ENCODE measurements at regions not wholly inside any gene's neighbourhood (a gene's known extent, or its start where the extent isn't known, plus 50 kb on each side); places are given as distances from the start of the nearest gene placed in this dataset.

DNA sequence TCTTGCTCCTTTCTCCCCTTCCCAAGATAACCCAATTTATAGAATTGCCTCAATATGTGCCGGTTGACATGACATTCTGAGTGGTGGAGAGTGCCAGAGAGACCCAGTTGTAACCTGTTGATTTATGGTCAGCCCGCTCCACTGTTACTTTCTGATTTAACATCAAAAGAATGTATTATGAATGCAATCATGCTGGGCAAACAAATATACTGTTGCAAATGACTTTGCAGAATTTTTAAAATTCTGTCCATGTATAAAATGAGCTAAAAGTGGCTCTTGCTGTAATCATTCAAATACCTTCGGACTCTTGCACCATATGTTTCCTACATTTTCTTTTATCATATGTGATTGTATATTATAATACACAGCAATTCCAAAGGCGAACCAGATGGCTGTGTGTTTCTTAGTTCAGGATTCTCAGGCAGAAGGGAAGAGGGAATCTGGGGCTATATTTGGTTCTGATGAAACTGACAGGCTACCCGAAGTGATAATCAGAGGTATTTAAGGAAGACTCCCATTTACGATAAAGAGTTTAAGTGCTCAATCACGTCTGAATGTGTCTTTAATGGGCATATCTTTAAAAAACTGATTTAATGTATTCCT, 131.7 kb downstream of the CLCN4 start:
- TF ChIP-seq, protein P1, sequence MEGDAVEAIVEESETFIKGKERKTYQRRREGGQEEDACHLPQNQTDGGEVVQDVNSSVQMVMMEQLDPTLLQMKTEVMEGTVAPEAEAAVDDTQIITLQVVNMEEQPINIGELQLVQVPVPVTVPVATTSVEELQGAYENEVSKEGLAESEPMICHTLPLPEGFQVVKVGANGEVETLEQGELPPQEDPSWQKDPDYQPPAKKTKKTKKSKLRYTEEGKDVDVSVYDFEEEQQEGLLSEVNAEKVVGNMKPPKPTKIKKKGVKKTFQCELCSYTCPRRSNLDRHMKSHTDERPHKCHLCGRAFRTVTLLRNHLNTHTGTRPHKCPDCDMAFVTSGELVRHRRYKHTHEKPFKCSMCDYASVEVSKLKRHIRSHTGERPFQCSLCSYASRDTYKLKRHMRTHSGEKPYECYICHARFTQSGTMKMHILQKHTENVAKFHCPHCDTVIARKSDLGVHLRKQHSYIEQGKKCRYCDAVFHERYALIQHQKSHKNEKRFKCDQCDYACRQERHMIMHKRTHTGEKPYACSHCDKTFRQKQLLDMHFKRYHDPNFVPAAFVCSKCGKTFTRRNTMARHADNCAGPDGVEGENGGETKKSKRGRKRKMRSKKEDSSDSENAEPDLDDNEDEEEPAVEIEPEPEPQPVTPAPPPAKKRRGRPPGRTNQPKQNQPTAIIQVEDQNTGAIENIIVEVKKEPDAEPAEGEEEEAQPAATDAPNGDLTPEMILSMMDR (conservative IDR thresholded peaks at IDR 0.05): no peak
- no peak overlapping the region for H3K27ac ChIP-seq

DNA sequence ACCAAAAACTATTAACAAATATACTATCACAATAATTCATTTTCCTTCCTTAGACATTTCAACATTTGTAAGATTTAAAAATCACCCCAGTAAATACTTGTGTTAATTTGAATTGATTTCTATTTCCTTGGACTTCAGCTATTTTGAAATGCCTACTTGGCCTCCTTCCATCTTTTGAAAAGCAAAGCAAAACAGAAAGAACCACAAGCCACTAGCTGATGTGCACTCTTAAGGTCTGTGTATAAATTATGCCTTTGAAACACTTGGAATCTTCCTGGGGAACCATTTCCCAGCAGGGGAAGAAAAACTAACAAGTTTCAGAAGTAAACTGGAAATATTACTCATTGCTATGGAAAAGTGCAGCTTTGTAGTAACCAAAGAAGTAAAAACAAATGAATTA, 139.8 kb downstream of the CLCN4 start:
- TF ChIP-seq, protein P1 (conservative IDR thresholded peaks at IDR 0.05): no peak
- no peak overlapping the region for H3K27ac ChIP-seq

DNA sequence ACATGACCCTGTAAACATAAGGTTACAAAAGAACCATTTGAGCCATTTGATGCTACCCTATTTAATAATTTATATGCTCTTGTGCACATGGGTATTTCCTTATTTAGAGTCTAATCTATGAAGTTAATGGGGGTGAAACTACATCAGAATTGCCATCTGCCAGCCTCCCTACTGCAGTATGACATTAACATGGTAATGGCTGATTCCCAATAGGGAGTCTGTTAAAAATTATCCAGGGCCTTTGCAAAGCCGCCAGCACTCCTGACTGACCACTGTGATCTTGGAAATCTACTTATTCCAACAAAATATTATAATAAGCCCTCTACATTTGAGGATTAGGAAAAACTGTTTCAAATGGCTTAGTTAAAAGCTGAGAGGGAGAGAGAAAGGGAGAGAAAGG, 153.7 kb downstream of the CLCN4 start:
- no peak overlapping the region for H3K27ac ChIP-seq
- TF ChIP-seq, protein P1 (conservative IDR thresholded peaks at IDR 0.05): no peak

DNA sequence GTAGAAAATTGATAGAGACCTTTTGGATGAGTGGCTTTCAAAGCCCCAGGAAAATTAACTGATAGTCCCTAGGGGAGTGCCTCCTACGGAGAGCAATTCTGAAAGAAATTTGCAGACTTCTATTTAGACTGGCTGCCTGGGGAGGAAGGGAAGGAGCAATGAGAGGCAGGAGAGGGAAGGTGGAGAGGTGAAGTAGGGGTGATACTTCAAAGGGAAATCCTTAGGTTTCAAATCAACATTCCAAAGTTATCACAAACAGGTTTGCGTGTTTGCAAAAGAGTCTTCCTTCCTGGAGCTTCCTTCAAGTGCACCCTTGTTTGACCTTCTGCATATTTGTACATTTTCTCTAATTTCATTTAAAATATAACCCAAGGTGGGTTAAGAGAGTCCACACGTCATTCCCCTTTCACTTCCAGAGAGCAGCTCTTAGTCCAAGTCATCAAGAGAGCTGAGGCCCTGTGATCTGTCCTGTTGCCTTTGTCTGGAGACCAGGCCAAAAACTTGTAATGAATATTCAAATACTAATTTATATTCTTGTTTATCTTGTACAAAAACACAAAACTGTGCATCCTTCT, 157.8 kb downstream of the CLCN4 start:
- TF ChIP-seq, protein P1 (conservative IDR thresholded peaks at IDR 0.05): no peak
- no peak overlapping the region for H3K27ac ChIP-seq

DNA sequence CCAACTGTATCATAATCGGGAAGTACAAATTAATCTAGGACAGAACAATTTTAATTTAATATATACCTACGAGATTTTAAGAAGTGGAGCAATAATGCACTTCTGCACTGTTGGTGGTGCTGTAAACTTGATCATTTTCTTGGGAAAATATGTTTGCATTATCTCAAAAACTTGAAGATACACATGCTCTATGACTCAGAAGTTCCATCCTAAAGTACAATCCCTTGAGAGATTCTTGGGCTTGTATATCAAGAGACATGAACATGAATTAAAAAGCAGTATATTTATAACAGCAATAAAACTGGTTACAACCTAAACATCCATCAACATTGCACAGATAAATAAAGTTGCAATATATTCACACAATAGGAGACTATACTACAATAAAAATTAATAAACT, 168.8 kb downstream of the CLCN4 start:
- TF ChIP-seq, protein P1 (conservative IDR thresholded peaks at IDR 0.05): no peak
- H3K27ac ChIP-seq: no peak overlapping the region

DNA sequence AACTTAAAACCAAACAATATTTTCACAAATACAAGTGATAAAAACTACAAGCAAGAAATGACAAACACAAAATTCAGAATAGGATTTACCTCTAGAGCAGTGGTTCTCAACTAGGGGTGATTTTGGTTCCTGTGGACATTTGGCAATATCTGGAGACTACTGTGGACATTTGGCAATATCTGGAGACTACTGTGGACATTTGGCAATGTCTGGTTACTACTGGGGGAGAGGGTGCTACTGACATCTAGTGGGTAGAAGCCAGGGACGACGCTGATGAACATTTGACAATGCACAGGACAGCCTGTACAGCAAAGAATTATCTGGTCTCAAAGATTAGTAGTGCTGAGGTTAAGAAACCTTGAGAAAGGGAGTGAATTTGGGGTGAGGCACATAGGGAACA, 169.8 kb downstream of the CLCN4 start:
- TF ChIP-seq, protein P1 (conservative IDR thresholded peaks at IDR 0.05): peak; percentile 79
- H3K27ac ChIP-seq: no peak overlapping the region

DNA sequence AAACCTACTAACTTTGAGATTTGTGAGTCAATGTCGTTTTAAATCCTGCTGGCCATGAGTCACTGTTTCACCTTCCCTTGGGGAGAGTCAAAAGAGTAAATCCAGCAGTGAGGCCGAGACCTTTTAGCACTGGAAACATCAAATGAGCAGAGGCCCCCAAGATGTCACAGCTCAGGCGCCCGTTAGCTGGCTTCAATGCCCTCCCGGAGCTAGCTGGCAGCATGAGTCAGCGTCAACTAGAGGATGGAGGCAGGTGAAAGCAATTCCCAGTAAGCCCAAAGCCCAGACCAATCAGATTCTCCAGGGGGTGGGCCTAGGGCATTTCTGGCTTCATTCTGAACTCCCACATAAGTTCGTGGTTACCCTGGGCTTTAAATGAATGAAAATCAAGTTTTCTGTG, 170.9 kb downstream of the CLCN4 start:
- TF ChIP-seq, protein P1 (conservative IDR thresholded peaks at IDR 0.05): no peak
- H3K27ac ChIP-seq: no peak overlapping the region

Data from VCaP (cell line).